ENCODE measurements at regions not wholly inside any gene's neighbourhood (a gene's known extent, or its start where the extent isn't known, plus 50 kb on each side); places are given as distances from the start of the nearest gene placed in this dataset.

DNA sequence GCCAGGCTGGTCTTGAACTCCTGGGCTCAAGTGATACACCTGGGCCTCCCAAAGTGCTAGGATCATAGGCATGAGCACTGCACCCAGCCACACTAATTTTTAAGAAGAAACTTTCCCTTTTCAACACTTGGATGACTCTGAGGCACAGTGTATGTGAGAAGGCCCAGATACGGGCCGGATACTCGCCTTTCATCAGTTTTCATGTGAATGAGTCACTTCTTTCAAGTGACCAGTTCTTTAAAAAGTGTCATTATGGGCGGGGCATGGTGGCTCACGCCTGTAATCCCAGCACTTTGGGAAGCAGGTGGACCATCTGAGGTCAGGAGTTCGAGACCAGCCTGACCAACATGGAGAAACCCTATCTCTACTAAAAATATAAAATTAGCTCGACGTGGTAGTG, 120.8 kb downstream of the CTTN start:
- peaks cover 0 to 1% (median 0%) of the 10 kb centered on the region in 3 donors for H3K4me1 Mint-ChIP-seq
- H3K27me3 Mint-ChIP-seq, result peaks cover 7 to 27% (median 24%) of the 10 kb centered on the region in 3 donors
- no peak overlapping the region for H3K27ac Mint-ChIP-seq
- peaks cover 3 to 7% of the 10 kb centered on the region in 2 donors for H3K36me3 Mint-ChIP-seq
- H3K4me3 Mint-ChIP-seq, result no peak overlapping the region
- H3K9me3 Mint-ChIP-seq, result peaks cover 0 to 16% (median 8%) of the 10 kb centered on the region in 7 donors
- no peak for DNase-seq
- no peak for ATAC-seq (ENCODE audit: low read depth in 2 of 2)

DNA sequence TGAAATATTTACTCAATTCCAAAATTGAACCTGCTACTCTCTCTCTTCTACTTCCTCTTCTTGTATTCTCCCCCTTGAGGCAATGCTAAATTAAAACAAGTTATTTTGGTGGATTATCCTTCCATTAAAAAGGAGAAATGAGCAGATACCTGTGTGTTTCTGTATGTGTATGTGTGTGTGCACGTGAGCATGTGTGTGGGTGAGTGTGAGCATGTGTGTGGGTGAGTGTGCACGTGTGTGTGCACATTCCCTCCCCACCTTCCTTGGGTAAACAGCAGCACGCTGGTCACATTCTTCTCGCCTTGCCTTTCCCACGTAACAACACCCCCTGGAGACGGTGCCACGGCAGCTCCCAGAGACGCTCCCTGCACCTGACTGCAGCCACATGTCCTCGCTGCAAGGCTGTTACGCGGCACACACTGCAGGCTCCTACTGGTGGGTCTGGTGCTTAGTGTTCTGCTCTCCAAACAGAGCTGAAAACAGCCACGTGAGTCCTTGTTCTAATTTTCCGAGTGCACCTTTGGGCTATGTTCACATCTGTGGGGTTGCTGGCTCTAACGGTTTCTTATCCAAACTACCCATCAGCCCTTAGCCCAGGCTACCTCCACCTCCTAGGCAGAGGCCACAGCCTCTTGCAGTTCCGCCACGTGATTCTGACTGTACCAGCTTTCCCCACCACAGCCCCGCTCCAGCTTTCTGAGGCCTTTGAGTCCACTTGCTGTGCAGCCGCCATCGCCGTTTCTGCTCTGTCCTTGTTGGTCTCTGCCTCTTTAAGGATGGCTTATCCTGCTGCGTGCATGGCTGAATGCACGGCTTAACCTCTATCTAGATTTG, 123.4 kb downstream of the CTTN start:
- no peak for DNase-seq
- Mint-ChIP-seq H3K27ac (no peak overlapping the region), H3K36me3 (no peaks in the 10 kb centered on the region)

DNA sequence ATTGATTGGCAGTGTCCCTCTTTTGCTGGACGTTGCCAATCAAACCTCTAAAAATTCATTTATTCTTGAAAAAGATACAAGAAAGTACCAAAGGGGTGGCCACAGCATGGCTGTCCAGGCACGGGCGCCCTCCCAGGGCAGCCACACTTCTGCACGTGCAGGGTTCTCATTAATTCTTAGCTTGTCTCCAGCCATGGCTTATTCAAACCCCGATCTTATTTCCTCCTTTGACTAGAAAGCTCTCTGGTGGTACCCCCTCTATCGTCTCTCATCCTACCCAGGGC, 123.9 kb downstream of the CTTN start:
- DNase-seq, result no peak
- Mint-ChIP-seq H3K27me3 (peaks cover 13 to 29% (median 29%) of the 10 kb centered on the region in 3 donors), H3K9me3 (peaks cover 0 to 4% (median 0%) of the 10 kb centered on the region in 7 donors), H3K4me1 (peaks cover 0 to 1% (median 0%) of the 10 kb centered on the region in 3 donors), H3K4me3 (no peak overlapping the region), H3K27ac (peak overlapping the region in 1 of 6 donors; percentile 63), H3K36me3 (no peaks in the 10 kb centered on the region)
- ATAC-seq (ENCODE audit: low read depth in 2 of 2), result no peak

More for the DNA sequence above, 123.4 kb downstream of the CTTN start:
- ATAC-seq (ENCODE audit: low read depth in 2 of 2), result no peak
- H3K9me3 Mint-ChIP-seq, result peaks cover 0 to 5% (median 0%) of the 10 kb centered on the region in 7 donors
- peaks cover 8 to 29% (median 23%) of the 10 kb centered on the region in 3 donors for H3K27me3 Mint-ChIP-seq
- H3K4me3 Mint-ChIP-seq, result peak overlapping the region in 1 of 8 donors; percentile 17
- peaks cover 0 to 1% (median 0%) of the 10 kb centered on the region in 3 donors for H3K4me1 Mint-ChIP-seq

DNA sequence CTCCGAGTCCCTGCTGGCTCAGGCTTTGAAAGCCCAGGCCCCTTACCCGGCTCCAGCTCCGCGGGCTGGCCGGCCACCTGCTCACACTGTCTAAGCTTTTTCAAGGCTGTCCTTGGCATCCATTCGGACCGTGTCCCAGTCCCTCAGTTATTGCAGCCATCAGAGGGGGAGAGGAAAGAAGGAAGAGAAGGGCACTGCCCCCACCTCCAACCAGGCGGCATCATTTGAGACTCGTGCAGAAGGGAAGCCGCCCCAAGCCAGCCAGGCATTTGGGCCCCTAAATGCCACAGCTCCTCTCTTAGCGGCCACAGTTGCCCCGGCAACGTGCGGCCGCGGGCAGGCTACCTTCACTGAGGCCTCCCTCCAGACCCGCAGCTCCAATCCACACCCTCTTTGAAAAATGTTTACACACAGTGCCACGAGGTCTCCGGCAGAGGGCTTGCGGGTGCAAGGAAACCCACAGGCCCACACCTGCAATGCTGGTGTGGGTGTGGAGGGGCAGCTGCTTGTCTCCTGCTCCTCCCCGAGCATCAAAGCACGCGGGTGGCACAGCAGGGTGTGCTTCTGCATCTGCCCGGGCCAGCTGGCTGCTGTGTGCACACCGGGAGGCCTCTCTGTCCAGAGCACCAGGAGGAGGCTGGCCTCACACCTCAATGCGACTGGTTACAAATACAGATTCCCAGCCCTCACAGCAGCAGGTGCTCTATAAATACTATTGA, 124.4 kb downstream of the CTTN start:
- H3K4me3 Mint-ChIP-seq, result no peak overlapping the region
- H3K9me3 Mint-ChIP-seq, result no peaks in the 10 kb centered on the region
- ATAC-seq (ENCODE audit: low read depth in 2 of 2) (no peak), DNase-seq (no peak)
- H3K4me1 Mint-ChIP-seq, result peaks cover 0 to 1% (median 0%) of the 10 kb centered on the region in 3 donors
- peak overlapping the region in 1 of 6 donors; percentile 63 for H3K27ac Mint-ChIP-seq
- peaks cover 13 to 29% (median 26%) of the 10 kb centered on the region in 3 donors for H3K27me3 Mint-ChIP-seq
- no peaks in the 10 kb centered on the region for H3K36me3 Mint-ChIP-seq

- Mint-ChIP-seq H3K4me1 (peaks cover 0 to 1% (median 0%) of the 10 kb centered on the region in 3 donors), H3K27ac (no peak overlapping the region), H3K27me3 (peaks cover 13 to 29% (median 21%) of the 10 kb centered on the region in 3 donors), H3K9me3 (no peaks in the 10 kb centered on the region), H3K36me3 (no peaks in the 10 kb centered on the region), H3K4me3 (no peak overlapping the region)
- ATAC-seq (ENCODE audit: low read depth in 2 of 2) (no peak), DNase-seq (no peak)
Observed at GRCh38 chr11:70523384-70524095, 125.2 kb downstream of the CTTN start.

DNA sequence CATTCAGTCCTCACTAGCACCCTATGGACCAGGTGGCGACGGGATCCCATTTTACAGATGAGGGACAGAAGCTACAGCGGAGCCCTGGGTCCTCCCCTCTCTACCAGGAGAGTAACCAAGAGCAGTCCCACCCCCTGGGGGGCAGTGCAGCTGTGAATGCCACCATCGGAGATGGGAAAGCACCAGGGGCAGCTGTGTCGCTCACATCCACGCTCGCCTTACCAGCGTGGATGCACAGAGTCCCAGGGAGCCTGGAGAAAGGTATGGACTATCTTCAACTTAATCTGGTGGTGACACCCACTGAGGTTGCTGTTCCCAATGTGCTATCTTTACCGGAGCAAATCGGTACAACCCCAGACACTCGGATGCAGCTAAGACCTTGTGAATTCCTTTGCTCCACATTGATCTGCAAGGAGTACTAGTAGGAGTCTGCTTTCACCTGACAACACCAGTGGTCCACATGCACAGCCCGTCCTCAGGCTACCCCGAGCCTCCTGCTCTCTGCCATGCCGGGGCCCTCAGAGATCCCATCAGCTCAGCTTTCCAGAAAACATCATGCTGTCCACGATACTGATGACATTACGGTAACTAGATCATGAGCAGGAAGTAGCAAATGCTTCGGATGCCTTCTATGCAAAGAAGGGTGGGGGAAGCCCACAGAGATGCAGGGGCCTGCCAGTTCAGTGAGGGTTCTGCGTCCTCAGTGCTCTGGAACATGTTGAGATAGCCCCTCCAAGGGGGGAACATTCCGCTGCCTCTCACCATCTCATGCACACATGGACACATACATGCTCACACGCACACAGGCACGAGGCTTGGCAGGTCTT, 126.0 kb downstream of the CTTN start:
- H3K9me3 Mint-ChIP-seq, result no peaks in the 10 kb centered on the region
- H3K4me3 Mint-ChIP-seq, result no peak overlapping the region
- H3K36me3 Mint-ChIP-seq, result peaks cover 0 to under 1% of the 10 kb centered on the region in 2 donors
- no peak overlapping the region for H3K27ac Mint-ChIP-seq
- H3K27me3 Mint-ChIP-seq, result peaks cover 13 to 29% (median 21%) of the 10 kb centered on the region in 3 donors
- no peak for ATAC-seq (ENCODE audit: low read depth in 2 of 2)
- peaks cover 0 to 1% (median 0%) of the 10 kb centered on the region in 3 donors for H3K4me1 Mint-ChIP-seq
- DNase-seq, result no peak

DNA sequence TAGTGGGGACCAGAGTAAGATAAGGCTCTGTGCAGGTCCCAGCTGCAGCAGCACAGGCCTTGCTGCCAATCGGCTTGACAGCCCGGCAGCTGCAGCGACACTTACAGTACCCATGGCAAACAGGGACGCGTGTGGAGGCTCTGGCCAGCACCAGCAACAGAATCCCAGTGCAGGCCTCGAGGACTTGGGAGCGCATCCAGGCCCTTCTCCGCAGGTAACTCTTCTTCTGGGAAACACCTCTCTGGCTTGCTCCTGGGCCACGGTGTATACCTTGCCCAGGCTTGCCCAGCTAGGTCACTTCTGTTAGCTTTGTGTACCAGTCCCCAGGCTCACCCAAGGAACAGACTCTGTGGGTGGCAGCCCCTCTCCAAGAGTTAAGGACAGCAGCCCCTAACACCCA, 126.7 kb downstream of the CTTN start:
- no peak overlapping the region for H3K27ac Mint-ChIP-seq
- ATAC-seq (ENCODE audit: low read depth in 2 of 2), result no peak

DNA sequence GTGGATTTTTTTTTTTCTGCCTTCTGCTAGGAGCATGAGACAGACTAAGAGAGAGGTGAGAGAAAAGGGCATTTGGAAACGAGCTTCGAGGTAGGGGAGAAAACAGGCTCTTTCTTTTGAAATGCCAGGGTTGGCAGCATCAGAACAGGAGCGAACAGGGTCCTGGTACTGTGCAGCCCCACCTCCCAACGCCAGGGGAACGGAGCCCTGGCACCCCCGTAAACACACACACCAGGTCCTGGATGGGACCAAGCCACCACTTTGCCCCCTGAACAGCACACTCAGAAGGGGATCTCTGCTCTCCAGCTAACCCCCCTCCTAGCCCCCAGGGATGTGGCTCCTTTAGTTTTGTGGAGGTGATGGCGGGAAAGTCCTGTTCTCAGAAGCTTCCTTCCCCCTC, 127.1 kb downstream of the CTTN start:
- no peak overlapping the region for H3K27ac Mint-ChIP-seq
- H3K9me3 Mint-ChIP-seq, result peaks cover 0 to 5% (median 0%) of the 10 kb centered on the region in 7 donors
- no peak overlapping the region for H3K4me3 Mint-ChIP-seq
- H3K36me3 Mint-ChIP-seq, result peaks cover 0 to 6% of the 10 kb centered on the region in 2 donors
- ATAC-seq (ENCODE audit: low read depth in 2 of 2) (no peak), DNase-seq (no peak)
- peaks cover 0 to 1% (median 0%) of the 10 kb centered on the region in 3 donors for H3K4me1 Mint-ChIP-seq
- H3K27me3 Mint-ChIP-seq, result peaks cover 13 to 26% (median 18%) of the 10 kb centered on the region in 3 donors

More for the DNA sequence above, 126.7 kb downstream of the CTTN start:
- H3K27me3 Mint-ChIP-seq, result peaks cover 13 to 29% (median 21%) of the 10 kb centered on the region in 3 donors
- H3K9me3 Mint-ChIP-seq, result peaks cover 0 to 5% (median 0%) of the 10 kb centered on the region in 7 donors
- H3K4me3 Mint-ChIP-seq, result no peak overlapping the region
- DNase-seq, result no peak
- H3K36me3 Mint-ChIP-seq, result peaks cover 0 to 6% of the 10 kb centered on the region in 2 donors
- peaks cover 0 to 1% (median 0%) of the 10 kb centered on the region in 3 donors for H3K4me1 Mint-ChIP-seq

DNA sequence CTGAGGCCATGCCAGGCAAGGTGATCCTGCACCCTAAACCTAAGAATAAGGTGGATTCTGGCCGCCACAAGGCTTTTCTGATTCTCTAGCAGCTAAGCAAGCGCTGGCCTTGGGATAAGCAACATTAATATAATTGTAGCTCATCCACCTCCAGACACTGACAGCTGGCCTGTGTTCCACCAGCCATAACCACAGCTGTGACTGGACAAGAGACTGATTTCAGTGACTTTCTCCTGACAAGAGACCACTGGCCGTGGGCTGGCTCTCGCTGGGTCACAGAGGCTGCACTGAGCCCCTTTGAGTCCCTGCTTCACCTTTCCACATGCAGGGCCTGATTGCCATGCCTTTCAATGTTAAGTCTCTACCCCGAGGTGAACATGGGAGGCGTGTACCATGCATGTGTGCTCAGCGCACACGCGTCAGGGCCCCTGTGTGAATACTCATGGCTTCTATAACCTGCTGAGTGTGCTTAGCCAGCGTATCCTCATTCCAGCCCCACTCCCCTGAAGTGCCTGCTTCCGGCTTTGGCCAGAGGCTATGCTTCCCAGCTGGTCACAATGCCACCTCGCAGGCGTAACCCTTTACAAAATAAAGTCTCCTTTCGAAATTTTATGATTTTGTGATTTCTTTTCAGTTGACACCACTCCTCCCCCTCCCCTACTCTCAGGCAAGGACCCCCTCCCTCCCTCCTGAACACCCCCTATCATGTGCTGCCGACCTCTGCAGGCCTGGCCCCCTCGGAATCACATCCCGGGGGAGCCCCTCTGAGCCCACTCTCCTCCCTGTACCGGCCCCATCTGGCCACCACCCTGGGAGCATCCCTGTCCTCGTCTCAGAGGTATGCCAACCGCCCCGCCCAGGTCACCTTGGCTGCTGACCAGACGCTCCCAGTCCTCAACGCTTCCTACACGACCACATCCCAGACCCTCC, 128.1 kb downstream of the CTTN start:
- Mint-ChIP-seq H3K36me3 (peaks cover 0 to 6% of the 10 kb centered on the region in 2 donors), H3K27me3 (peaks cover 13 to 17% (median 15%) of the 10 kb centered on the region in 3 donors), H3K4me1 (peaks cover 0 to 1% (median 0%) of the 10 kb centered on the region in 3 donors), H3K9me3 (peaks cover 0 to 5% (median 1%) of the 10 kb centered on the region in 7 donors), H3K27ac (no peak overlapping the region), H3K4me3 (no peak overlapping the region)
- ATAC-seq (ENCODE audit: low read depth in 2 of 2) (no peak), DNase-seq (no peak)

DNA sequence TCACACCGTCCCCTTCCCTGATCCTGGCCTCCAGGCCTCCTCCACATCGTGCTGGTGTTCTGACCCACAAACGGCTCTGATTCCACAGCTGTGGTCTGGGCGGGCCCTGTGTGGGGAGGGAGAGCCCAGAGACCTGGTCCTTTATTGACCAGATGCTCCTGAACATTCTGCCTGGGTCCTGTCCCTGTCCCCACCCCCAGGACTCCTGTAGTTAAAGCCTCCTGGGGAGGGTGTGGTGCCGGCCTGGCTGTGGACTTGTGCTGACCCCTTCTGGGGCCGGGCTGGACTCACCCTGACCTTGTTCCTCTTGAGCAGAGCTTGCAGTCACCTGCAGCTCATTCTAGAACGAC, 128.7 kb downstream of the CTTN start:
- peaks cover 12 to 16% (median 13%) of the 10 kb centered on the region in 3 donors for H3K27me3 Mint-ChIP-seq
- no peak for DNase-seq

GRCh38 chr11:70527429-70528045, 129.2 kb downstream of the CTTN start:
- H3K27ac Mint-ChIP-seq, result no peak overlapping the region
- ATAC-seq (ENCODE audit: low read depth in 2 of 2), result no peak
- H3K36me3 Mint-ChIP-seq, result peaks cover 0 to 6% of the 10 kb centered on the region in 2 donors
- H3K9me3 Mint-ChIP-seq, result peaks cover 0 to 5% (median 1%) of the 10 kb centered on the region in 7 donors
- H3K4me3 Mint-ChIP-seq, result no peak overlapping the region
- H3K27me3 Mint-ChIP-seq, result peaks cover 9 to 12% (median 11%) of the 10 kb centered on the region in 3 donors
- H3K4me1 Mint-ChIP-seq, result no peaks in the 10 kb centered on the region
- no peak for DNase-seq

More for the DNA sequence above, 128.7 kb downstream of the CTTN start:
- ATAC-seq (ENCODE audit: low read depth in 2 of 2), result no peak
- Mint-ChIP-seq H3K36me3 (peaks cover 0 to 6% of the 10 kb centered on the region in 2 donors), H3K4me3 (no peak overlapping the region), H3K27ac (no peak overlapping the region), H3K4me1 (no peaks in the 10 kb centered on the region), H3K9me3 (peaks cover 0 to 5% (median 1%) of the 10 kb centered on the region in 7 donors)
